ENCODE measurements at regions not wholly inside any gene's neighbourhood (a gene's known extent, or its start where the extent isn't known, plus 50 kb on each side); places are given as distances from the start of the nearest gene placed in this dataset.
"Not testable (repeated sequence)": the region's sequence is repeated elsewhere in the genome, so short reads cannot be mapped to it uniquely, and the experiment has no call there.

DNA sequence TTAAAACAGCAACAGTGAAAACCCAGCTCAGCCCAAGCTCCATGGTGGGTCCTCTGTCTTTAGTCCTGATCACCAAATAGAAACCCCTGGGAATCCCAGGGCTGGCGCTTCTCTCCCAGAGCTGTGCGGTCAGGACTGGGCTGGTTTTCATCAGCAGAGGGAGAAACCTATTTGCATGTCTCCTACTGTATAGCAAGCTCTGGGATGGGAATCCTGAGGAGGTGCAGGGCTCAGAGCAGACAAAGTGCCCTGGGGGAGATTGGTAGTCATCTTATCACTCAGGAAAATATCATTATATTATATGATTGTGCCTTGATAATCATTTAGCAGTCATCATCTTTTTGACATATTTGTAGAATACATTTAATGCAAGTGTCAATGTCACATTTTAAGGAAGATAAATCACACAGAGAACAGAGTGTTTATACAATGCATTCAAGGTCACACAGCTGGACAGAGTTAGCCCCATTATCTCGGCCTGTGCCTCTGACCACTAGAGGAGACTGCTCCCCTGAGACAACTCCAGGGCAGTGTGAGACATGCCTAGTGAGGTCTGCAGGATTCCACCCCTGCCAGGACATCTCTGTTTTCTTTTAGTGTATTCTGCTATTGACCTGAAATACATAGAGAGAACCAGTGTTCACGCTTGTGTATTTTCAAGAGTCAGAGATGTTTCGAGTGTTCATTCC lies 818.6 kb downstream of the TMEM121 start:
- TF ChIP-seq, protein P1, sequence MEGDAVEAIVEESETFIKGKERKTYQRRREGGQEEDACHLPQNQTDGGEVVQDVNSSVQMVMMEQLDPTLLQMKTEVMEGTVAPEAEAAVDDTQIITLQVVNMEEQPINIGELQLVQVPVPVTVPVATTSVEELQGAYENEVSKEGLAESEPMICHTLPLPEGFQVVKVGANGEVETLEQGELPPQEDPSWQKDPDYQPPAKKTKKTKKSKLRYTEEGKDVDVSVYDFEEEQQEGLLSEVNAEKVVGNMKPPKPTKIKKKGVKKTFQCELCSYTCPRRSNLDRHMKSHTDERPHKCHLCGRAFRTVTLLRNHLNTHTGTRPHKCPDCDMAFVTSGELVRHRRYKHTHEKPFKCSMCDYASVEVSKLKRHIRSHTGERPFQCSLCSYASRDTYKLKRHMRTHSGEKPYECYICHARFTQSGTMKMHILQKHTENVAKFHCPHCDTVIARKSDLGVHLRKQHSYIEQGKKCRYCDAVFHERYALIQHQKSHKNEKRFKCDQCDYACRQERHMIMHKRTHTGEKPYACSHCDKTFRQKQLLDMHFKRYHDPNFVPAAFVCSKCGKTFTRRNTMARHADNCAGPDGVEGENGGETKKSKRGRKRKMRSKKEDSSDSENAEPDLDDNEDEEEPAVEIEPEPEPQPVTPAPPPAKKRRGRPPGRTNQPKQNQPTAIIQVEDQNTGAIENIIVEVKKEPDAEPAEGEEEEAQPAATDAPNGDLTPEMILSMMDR (IDR thresholded peaks at IDR 0.05; ENCODE audit: control extremely low read depth in 1 of 3, insufficient read depth in 1 of 3, low read depth in 1 of 3, low read length in 3 of 3) = not testable (repeated sequence)
- TF ChIP-seq POLR2A (IDR thresholded peaks at IDR 0.05; ENCODE audit: control extremely low read depth in 1 of 2, low read depth in 2 of 2, low read length in 2 of 2); HDAC6 (IDR thresholded peaks at IDR 0.05; ENCODE audit: low read depth, low read length); YY1 (IDR thresholded peaks at IDR 0.05; ENCODE audit: low read depth, low read length); CHD2 (IDR thresholded peaks at IDR 0.05; ENCODE audit: low read length); CBX8 (IDR thresholded peaks at IDR 0.05; ENCODE audit: borderline replicate concordance, low read depth, low read length); CREB1 (IDR thresholded peaks at IDR 0.05); RFX5 (IDR thresholded peaks at IDR 0.05; ENCODE audit: borderline replicate concordance, low read depth, low read length); EZH2 (IDR thresholded peaks at IDR 0.05; ENCODE audit: low read depth, low read length, severe bottlenecking); CHD1 (IDR thresholded peaks at IDR 0.05; ENCODE audit: low read depth, low read length): not testable (repeated sequence)
- TF ChIP-seq, protein P2, sequence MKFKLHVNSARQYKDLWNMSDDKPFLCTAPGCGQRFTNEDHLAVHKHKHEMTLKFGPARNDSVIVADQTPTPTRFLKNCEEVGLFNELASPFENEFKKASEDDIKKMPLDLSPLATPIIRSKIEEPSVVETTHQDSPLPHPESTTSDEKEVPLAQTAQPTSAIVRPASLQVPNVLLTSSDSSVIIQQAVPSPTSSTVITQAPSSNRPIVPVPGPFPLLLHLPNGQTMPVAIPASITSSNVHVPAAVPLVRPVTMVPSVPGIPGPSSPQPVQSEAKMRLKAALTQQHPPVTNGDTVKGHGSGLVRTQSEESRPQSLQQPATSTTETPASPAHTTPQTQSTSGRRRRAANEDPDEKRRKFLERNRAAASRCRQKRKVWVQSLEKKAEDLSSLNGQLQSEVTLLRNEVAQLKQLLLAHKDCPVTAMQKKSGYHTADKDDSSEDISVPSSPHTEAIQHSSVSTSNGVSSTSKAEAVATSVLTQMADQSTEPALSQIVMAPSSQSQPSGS (IDR thresholded peaks at IDR 0.05; ENCODE audit: low read length) = not testable (repeated sequence)
- TF ChIP-seq, protein P3, sequence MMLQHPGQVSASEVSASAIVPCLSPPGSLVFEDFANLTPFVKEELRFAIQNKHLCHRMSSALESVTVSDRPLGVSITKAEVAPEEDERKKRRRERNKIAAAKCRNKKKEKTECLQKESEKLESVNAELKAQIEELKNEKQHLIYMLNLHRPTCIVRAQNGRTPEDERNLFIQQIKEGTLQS (IDR thresholded peaks at IDR 0.05; ENCODE audit: insufficient read depth, low read depth, low read length) = not testable (repeated sequence)

Measured in H1 (cell line).